ENCODE measurements at regions not wholly inside any gene's neighbourhood (a gene's known extent, or its start where the extent isn't known, plus 50 kb on each side); places are given as distances from the start of the nearest gene placed in this dataset.
"Not testable (repeated sequence)": the region's sequence is repeated elsewhere in the genome, so short reads cannot be mapped to it uniquely, and the experiment has no call there.

DNA sequence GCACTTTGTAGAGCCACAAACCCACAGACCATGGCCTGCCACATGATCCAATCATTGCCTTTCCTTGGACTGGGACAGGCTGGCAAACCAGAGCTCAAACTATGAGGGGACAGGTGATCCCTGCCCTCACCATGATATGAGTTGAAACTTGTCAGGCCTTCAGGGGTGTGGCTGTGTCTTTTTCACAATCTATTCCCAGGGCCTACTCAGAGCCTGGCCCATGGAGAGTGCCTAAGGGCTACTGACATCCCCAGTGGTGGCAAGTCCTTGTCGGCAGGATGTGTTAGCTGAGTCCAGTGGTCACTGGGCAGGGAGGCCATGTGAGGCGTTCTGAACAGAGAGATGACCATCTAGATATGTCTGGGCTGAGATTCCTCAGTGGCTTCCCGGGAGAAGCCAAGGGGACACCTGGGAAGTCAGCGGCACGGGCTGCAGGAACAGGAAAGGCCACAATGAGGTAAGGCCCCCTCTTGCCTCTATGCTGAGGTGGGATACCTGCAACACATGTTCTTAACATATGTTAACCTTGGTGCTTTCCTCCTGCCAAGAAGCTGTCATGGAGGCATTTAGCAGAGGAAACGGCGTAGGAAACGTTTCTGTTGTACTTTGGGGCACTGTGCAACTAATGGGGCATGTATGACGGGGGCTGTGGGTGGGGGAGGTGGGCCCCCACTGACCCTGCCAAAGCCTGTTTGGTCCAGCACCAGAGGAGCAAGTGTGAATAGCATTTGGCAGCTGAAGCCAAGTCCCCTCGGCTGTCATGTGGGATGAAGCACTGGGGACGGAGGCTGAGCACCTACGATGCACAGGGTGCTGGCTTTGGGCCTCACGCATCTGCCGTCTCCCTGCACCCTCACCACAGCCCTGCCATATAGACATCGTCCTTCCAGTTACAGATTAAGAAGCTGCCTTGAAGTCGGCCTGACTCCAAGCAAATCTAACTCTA, 384.0 kb downstream of the RPS24 start:
- no peak overlapping the region for H3K27ac ChIP-seq
- no peak overlapping the region for H3K9ac ChIP-seq

DNA sequence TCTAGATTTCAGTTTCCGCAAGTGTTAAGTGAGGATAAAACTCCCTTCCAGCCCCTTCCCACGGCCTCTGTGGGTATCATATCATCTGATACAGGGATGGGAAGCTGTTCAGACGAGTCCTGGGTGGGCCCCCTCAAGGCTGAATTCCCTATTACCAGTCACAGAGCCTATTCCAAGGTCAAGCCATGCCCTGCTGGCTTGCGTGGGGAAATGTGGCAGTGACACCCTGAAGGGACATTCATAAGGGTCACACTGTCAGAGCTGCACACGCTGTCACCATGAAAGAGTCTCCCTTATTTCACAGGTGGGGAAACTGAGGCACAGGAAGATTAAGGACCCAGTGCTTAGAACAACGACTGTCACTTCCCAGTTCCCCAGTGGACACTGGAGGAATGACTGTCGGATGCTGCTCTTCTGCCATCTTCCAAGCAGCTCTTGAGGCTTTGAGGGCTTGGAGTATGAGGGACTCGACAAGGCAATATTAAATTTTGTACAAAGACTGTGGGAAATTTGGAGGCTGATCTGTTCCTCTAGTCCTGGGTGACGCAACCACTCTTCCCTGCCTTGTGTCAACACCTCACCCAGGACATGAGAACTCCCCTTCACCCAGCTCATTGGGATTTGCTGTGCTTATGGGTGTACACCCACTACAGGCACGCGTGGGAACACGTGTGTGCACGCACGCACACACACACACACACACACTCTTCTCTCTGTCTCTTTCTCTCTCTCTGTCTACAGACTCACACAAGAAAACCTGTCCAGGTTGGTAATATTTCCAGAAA, 386.0 kb downstream of the RPS24 start:
- no peak for TF ChIP-seq Cebpa-rat (IDR thresholded peaks at IDR 0.05)
- no peak overlapping the region for H3K9ac ChIP-seq
- H3K4me2 ChIP-seq, result no peak overlapping the region
- no peaks in the 10 kb centered on the region for H4K20me1 ChIP-seq
- H3K4me1 ChIP-seq, result peaks cover 0 to 18% (median 0%) of the 10 kb centered on the region in 10 experiments; a peak in 6 of 20 replicates
- no peak overlapping the region for H3K4me3 ChIP-seq
- H3K27me3 ChIP-seq, result no peaks in the 10 kb centered on the region
- H3K36me3 ChIP-seq, result no peaks in the 10 kb centered on the region
- peaks cover 7 to 11% (median 9%) of the 10 kb centered on the region in 11 experiments; a peak in 17 of 22 replicates for H3K9me3 ChIP-seq (replicated peaks in 1 of 11)
- no peak overlapping the region for H3K27ac ChIP-seq

More for the DNA sequence above, 384.0 kb downstream of the RPS24 start:
- no peak overlapping the region for H3K4me3 ChIP-seq
- no peaks in the 10 kb centered on the region for H3K27me3 ChIP-seq
- peak overlapping the region in 1 of 11 experiments; percentile 61; a peak in 2 of 22 replicates for H3K4me2 ChIP-seq
- peaks cover 0 to 18% (median 6%) of the 10 kb centered on the region in 10 experiments; a peak in 11 of 20 replicates for H3K4me1 ChIP-seq
- H3K36me3 ChIP-seq, result no peaks in the 10 kb centered on the region
- TF ChIP-seq Cebpa-rat (IDR thresholded peaks at IDR 0.05), result no peak
- H4K20me1 ChIP-seq, result no peaks in the 10 kb centered on the region
- H3K9me3 ChIP-seq (replicated peaks in 1 of 11), result no peaks in the 10 kb centered on the region

DNA sequence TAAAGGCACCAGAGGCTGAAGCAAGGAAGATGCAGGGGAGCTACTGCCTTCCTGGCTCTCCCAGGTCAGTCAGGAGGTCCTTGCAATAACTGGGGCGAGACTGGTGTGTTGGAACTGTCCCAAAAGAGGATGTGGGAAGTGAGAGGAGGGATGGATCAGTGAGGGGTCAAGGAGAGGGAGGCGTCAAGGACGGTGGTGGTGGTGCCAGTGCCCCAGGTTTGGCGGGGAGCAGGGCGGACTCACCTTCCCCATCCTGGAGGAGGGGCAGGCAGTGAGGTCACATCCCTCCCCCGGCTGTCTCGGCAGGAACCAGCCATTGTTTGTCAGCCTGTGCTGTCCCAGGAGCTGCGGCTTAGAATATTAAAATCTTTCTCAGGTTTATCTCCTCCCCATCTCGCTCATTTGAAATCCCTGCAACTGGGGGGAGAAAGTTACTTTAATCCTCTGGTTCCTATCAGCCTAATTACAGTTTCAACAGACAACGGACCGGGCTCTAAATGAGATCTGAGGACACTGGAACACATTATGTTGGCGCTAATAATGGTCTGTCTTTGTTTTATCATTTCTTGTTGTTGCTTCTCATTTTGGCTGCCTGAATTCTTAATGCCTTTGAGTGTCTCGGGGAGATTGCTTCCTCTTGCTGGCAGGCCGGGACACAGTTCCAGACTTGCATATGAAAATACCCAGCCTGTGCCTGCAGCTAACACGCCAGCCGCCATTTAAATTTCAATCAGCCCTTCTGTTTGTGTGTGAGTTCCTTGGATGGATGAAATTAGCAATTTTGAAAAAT, 387.5 kb downstream of the RPS24 start:
- no peaks in the 10 kb centered on the region for H4K20me1 ChIP-seq
- no peak for TF ChIP-seq Cebpa-rat (IDR thresholded peaks at IDR 0.05)
- H3K27ac ChIP-seq, result no peak overlapping the region
- H3K4me3 ChIP-seq, result no peak overlapping the region
- H3K36me3 ChIP-seq, result no peaks in the 10 kb centered on the region
- H3K27me3 ChIP-seq, result no peaks in the 10 kb centered on the region
- H3K4me1 ChIP-seq, result peaks cover 0 to 14% (median 0%) of the 10 kb centered on the region in 10 experiments; a peak in 6 of 20 replicates
- no peak overlapping the region for H3K4me2 ChIP-seq
- no peak overlapping the region for H3K9ac ChIP-seq
- peaks cover 18 to 25% (median 20%) of the 10 kb centered on the region in 11 experiments for H3K9me3 ChIP-seq (replicated peaks in 1 of 11)

DNA sequence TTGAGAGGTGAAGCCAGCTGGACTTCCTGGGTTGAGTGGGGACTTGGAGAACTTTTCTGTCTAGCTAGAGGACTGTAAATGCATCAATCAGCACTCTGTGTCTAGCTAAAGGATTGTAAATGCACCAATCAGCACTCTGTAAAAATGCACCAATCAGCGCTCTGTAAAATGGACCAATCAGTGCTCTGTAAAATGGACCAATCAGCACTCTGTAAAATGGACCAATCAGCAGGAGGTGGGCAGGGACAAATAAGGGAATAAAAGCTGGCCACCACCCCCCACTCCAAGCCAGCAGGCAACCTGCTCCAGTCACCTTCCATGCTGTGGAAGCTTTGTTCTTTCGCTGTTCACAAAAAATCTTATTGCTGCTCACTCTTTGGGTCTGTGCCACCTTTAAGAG, 390.4 kb downstream of the RPS24 start:
- H3K4me2 ChIP-seq, H3K27me3 ChIP-seq, H3K9ac ChIP-seq, H4K20me1 ChIP-seq, H3K4me3 ChIP-seq, H3K36me3 ChIP-seq, H3K4me1 ChIP-seq, H3K27ac ChIP-seq: not testable (repeated sequence)
- H3K9me3 ChIP-seq (replicated peaks in 1 of 11), result peaks cover 24 to 34% (median 27%) of the 10 kb centered on the region in 11 experiments

DNA sequence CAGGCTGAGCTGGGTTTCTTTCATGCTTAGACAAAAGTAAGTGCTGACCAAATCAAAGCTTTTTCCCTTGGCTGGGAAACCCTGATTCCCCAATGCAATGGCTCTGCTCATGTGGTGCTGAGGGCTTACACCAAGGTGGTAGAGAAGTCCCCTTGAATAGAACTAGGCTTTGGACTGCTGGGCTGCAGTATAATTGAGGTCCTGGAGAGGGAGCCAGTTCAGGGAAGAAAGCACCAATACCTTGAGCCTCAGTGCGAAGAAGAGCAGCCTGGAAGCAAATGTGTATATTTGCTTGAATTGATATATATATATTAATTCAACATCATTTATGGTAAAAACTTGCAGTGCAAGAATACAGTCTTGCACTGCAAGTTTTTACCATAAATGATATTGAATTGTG, 391.1 kb downstream of the RPS24 start:
- H4K20me1 ChIP-seq, result no peaks in the 10 kb centered on the region

DNA sequence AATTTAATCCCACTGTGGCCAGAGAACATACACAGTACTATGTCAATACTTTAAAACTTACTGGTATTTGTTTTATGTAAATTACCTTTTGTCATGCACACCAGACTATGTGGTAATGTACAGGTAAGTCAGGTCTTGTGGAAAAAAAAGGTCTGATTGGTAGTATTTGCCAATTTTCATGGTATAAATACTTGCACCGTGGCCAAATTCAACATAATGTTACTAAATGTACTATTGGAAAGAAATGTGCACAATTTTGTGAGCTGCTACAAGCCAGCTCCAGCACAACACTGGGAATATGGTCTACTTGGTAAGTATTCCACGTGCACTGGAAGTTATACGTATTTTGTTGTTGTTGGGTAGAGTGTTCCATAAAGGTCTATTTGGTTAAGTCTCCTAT, 392.5 kb downstream of the RPS24 start:
- Histone ChIP-seq H3K4me3 (no peak overlapping the region), H3K4me1 (peaks cover 0 to 13% (median 7%) of the 10 kb centered on the region in 10 experiments; a peak in 13 of 20 replicates), H3K27me3 (no peaks in the 10 kb centered on the region), H3K9me3 (replicated peaks in 1 of 11) (peaks cover 26 to 36% (median 28%) of the 10 kb centered on the region in 11 experiments), H3K36me3 (no peaks in the 10 kb centered on the region), H3K27ac (no peak overlapping the region), H3K9ac (no peak overlapping the region), H4K20me1 (no peaks in the 10 kb centered on the region), H3K4me2 (no peak overlapping the region)
- TF ChIP-seq Cebpa-rat (IDR thresholded peaks at IDR 0.05), result no peak

More for the DNA sequence above, 391.1 kb downstream of the RPS24 start:
- Histone ChIP-seq H3K27me3 (no peaks in the 10 kb centered on the region), H3K36me3 (no peaks in the 10 kb centered on the region), H3K9me3 (replicated peaks in 1 of 11) (peaks cover 26 to 36% (median 28%) of the 10 kb centered on the region in 11 experiments), H3K4me1 (peaks cover 0 to 4% (median under 1%) of the 10 kb centered on the region in 10 experiments; a peak in 8 of 20 replicates), H3K4me3 (no peak overlapping the region), H3K27ac (no peak overlapping the region), H3K9ac (no peak overlapping the region), H3K4me2 (no peak overlapping the region)
- TF ChIP-seq Cebpa-rat (IDR thresholded peaks at IDR 0.05), result no peak

DNA sequence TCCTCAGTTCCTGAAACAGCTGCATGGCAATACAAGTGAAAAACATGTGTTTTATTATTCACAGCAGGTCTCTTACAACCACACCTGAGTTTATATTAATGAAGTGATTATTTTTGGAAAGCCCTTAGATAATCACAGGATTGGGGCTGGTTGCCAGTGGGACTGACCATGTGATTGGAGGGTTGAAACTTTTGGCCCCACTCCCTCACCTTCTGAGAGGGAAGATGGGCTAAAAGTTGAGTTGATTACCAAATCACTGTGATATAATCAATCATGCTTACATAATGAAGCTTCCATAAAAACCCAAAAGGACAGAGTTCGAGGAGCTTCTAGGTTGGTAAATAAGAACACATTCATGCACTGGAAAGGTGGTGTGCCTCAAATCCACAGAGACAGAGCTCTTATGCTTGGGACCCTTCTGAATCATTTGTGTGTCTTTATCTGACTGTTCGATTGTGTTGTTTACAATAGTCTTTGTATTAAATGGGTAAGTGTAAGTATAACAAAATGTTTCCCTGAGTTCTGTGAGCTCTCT, 393.9 kb downstream of the RPS24 start:
- Histone ChIP-seq H3K4me3 (no peak overlapping the region), H3K4me1 (peaks cover 6 to 13% (median 9%) of the 10 kb centered on the region in 10 experiments)
- TF ChIP-seq Cebpa-rat (IDR thresholded peaks at IDR 0.05), result no peak

DNA sequence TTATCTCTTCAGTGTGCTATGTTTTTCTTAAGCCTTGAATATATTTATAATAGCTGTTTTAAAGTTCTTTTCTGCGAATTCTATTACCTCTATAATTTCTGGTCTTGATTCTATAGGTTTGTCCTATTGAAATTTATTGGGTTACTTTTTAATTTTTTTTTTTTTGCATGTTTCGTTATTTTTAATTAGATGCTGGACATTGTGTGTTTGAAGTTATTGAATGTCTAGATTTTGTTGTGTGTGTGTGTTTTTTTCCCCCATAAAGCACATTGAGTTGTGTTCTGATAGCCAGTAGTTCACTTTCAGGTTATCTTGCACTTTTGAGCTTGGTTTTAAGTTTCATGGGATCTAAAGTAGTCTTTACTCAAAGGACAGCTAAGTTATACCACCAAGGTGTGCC, 394.9 kb downstream of the RPS24 start:
- Histone ChIP-seq H3K4me1 (peaks cover 16 to 24% (median 19%) of the 10 kb centered on the region in 10 experiments), H3K4me2 (no peak overlapping the region), H4K20me1 (no peaks in the 10 kb centered on the region), H3K27me3 (no peaks in the 10 kb centered on the region), H3K4me3 (no peak overlapping the region), H3K9ac (no peak overlapping the region), H3K9me3 (replicated peaks in 1 of 11) (peaks cover 26 to 36% (median 28%) of the 10 kb centered on the region in 11 experiments), H3K27ac (no peak overlapping the region), H3K36me3 (no peaks in the 10 kb centered on the region)
- no peak for TF ChIP-seq Cebpa-rat (IDR thresholded peaks at IDR 0.05)

More for the DNA sequence above, 393.9 kb downstream of the RPS24 start:
- H3K27ac ChIP-seq, result no peak overlapping the region
- no peaks in the 10 kb centered on the region for H4K20me1 ChIP-seq
- H3K9ac ChIP-seq, result no peak overlapping the region
- no peak overlapping the region for H3K4me2 ChIP-seq
- H3K27me3 ChIP-seq, result no peaks in the 10 kb centered on the region
- H3K36me3 ChIP-seq, result no peaks in the 10 kb centered on the region
- peaks cover 26 to 36% (median 28%) of the 10 kb centered on the region in 11 experiments for H3K9me3 ChIP-seq (replicated peaks in 1 of 11)

All from BLaER1 treated with 17β-estradiol and CSF1 and Interleukin-3, amounts not matched to agents 10 nM and 100 nM (cell line).